Astrocyte (in vitro differentiated cells and primary cell): ENCODE measurements at regions not wholly inside any gene's neighbourhood (a gene's known extent, or its start where the extent isn't known, plus 50 kb on each side); places are given as distances from the start of the nearest gene placed in this dataset.

ENCODE experiments used
- EZH2 ChIP-seq: IDR thresholded peaks from 2 replicates; pipeline ENCODE4 v1.6.1; 2012; ENCODE audit warnings: mild to moderate bottlenecking, low read length, inconsistent platforms; ENCODE audit not compliant: insufficient read depth
- TF ChIP-seq, protein P1 (sequence below): IDR thresholded peaks from 2 replicates; pipeline ENCODE4 v1.5.1; 2011; ENCODE audit warnings: low read depth, mild to moderate bottlenecking, inconsistent platforms, low read length, moderate library complexity; ENCODE audit not compliant: insufficient read depth

DNA sequence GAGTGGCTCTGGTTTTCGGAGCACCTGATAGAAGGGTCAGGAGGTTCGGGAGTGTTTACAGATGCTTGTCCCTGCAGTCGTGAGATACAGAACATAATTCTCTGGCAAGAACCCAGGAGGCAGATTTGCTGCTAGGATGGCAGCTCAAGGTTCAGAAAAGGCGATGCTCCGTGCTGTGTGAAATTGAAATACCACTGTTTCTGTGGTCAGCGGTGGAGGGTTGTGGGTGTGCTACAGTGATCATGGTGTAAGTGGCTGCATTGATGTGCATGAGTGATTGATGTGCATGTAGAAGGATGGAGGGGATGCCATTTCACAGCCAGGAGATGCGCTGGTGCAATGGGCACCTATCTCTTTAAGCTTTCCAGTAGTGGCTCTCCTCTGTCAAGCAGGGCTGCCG lies 322.1 kb downstream of the GALR1 start:
- TF ChIP-seq, protein P1, sequence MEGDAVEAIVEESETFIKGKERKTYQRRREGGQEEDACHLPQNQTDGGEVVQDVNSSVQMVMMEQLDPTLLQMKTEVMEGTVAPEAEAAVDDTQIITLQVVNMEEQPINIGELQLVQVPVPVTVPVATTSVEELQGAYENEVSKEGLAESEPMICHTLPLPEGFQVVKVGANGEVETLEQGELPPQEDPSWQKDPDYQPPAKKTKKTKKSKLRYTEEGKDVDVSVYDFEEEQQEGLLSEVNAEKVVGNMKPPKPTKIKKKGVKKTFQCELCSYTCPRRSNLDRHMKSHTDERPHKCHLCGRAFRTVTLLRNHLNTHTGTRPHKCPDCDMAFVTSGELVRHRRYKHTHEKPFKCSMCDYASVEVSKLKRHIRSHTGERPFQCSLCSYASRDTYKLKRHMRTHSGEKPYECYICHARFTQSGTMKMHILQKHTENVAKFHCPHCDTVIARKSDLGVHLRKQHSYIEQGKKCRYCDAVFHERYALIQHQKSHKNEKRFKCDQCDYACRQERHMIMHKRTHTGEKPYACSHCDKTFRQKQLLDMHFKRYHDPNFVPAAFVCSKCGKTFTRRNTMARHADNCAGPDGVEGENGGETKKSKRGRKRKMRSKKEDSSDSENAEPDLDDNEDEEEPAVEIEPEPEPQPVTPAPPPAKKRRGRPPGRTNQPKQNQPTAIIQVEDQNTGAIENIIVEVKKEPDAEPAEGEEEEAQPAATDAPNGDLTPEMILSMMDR = no peak
- no peak for TF ChIP-seq EZH2
